PC-9 (cell line): ENCODE measurements at regions not wholly inside any gene's neighbourhood (a gene's known extent, or its start where the extent isn't known, plus 50 kb on each side); places are given as distances from the start of the nearest gene placed in this dataset.

Experiments used
- EZH2 ChIP-seq: fragments of 200-600 bp; sonication (generic); IDR thresholded peaks from 2 replicates; pipeline ENCODE4 v1.8.0; 2017; ENCODE audit warnings: antibody characterized with exemption, low read depth
- TF ChIP-seq, protein P1 (sequence below): fragments of 200-600 bp; sonication (generic); conservative IDR thresholded peaks from 2 replicates; pipeline ENCODE4 v1.6.1; 2017; ENCODE audit warnings: mixed run types, antibody characterized with exemption, mild to moderate bottlenecking, moderate library complexity

DNA sequence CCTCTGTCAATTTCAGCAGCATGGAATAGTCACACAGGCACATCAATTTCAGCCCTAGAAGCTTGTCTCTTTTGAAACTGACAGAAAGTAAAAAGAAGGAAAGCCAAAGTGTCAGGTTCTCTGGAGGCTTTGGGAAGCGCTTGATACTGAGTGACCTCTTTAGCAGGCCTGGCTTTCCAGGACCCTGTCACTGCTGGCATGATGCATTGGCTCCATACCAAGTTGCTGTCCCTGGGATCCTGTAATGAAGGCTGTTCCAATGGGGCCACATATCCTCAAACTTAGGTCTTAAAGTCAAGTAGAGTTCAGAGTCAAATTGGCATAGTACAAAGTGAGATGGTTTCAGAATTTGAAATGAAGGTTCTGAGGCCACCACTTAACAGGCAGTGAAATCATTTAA, 640.9 kb downstream of the SQOR start:
- TF ChIP-seq, protein P1, sequence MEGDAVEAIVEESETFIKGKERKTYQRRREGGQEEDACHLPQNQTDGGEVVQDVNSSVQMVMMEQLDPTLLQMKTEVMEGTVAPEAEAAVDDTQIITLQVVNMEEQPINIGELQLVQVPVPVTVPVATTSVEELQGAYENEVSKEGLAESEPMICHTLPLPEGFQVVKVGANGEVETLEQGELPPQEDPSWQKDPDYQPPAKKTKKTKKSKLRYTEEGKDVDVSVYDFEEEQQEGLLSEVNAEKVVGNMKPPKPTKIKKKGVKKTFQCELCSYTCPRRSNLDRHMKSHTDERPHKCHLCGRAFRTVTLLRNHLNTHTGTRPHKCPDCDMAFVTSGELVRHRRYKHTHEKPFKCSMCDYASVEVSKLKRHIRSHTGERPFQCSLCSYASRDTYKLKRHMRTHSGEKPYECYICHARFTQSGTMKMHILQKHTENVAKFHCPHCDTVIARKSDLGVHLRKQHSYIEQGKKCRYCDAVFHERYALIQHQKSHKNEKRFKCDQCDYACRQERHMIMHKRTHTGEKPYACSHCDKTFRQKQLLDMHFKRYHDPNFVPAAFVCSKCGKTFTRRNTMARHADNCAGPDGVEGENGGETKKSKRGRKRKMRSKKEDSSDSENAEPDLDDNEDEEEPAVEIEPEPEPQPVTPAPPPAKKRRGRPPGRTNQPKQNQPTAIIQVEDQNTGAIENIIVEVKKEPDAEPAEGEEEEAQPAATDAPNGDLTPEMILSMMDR = no peak
- TF ChIP-seq EZH2 = no peak
